T-helper 2 cell treated with Interferon-gamma antibody and Interleukin-4, amounts not matched to agents 5 μg/mL and 100 μg/mL, for 36 hours (primary cell): ENCODE measurements at regions not wholly inside any gene's neighbourhood (a gene's known extent, or its start where the extent isn't known, plus 50 kb on each side); places are given as distances from the start of the nearest gene placed in this dataset.

Experiments
- DNase-seq: peaks from one replicate; pipeline ENCODE4 v3.0.0; 2021; ENCODE audit warnings: low spot score
- H3K27ac Mint-ChIP-seq: one replicate; pipeline ENCODE4 v1.8.0; 2021; ENCODE audit warnings: mild to moderate bottlenecking, mixed read lengths
- H3K27me3 Mint-ChIP-seq: one replicate; pipeline ENCODE4 v1.8.0; 2021; ENCODE audit warnings: low read depth, mixed read lengths
- H3K36me3 Mint-ChIP-seq: one replicate; pipeline ENCODE4 v1.8.0; 2021; ENCODE audit warnings: low read depth, mixed read lengths
- H3K4me1 Mint-ChIP-seq: one replicate; pipeline ENCODE4 v1.8.0; 2021; ENCODE audit warnings: low read depth, mixed read lengths
- H3K4me3 Mint-ChIP-seq: one replicate; pipeline ENCODE4 v1.8.0; 2022; ENCODE audit warnings: mild to moderate bottlenecking, moderate library complexity, mixed read lengths
- H3K9me3 Mint-ChIP-seq: one replicate; pipeline ENCODE4 v1.8.0; 2021; ENCODE audit warnings: mixed read lengths

DNA sequence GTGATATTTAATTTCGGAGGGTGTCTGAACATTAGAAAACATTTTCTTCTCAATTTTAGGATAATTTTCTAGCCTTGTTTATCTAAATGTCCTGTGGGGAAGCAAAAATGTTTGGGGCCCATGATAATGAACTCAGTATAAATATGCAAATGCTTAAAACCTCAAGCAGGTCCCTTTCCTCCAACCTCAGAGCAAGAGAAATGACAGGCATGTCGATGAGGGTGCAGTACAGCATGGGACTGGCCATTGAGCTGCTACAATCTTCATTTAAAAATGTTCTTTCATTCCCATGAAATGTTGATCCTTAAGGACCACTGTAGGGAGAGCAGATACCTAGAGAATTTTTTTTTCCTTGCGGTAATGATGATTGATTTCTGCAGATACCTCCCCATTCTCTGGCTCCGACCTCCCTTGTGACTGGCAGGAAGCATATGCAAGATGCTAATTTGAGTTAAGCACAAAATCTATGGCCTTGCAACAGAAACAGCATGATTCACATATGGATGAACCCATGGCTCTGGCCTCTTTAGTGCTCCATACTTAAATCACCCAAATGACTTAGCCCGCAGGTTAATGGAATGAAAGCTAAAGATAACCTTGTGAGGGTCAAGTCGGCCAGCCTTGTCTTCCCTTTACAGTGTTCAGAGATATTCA, 243.3 kb downstream of the SOX4 start:
- DNase-seq: no peak
- Mint-ChIP-seq H3K4me3 (peak overlapping the region; percentile 39), H3K27ac (no peak overlapping the region), H3K4me1 (peaks cover 25% of the 10 kb centered on the region), H3K36me3 (no peaks in the 10 kb centered on the region), H3K27me3 (no peaks in the 10 kb centered on the region), H3K9me3 (peaks cover 5% of the 10 kb centered on the region)

DNA sequence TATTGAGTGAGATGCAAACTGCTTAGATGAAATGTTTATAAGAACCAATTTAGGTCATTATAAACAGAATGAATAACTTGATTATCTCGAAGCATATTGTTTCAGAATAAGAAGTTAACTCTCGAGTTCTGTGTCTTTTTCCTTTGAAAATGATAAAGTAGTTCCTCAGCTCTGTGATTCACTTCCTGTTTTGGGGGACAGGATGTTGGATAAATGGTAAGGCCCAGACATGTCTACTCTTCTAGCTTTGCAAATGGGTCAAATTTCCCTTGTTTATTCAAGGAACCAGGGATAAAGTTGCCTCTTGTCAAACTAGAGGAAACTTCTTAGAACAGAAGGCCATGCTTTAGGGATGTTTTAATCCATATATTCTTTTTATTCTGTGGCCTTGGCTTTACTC, 246.9 kb downstream of the SOX4 start:
- H3K27me3 Mint-ChIP-seq: no peaks in the 10 kb centered on the region
- peaks cover 5% of the 10 kb centered on the region for H3K9me3 Mint-ChIP-seq
- no peak overlapping the region for H3K27ac Mint-ChIP-seq
- no peaks in the 10 kb centered on the region for H3K36me3 Mint-ChIP-seq
- DNase-seq: no peak
- H3K4me1 Mint-ChIP-seq: peaks cover 17% of the 10 kb centered on the region
- no peak overlapping the region for H3K4me3 Mint-ChIP-seq

DNA sequence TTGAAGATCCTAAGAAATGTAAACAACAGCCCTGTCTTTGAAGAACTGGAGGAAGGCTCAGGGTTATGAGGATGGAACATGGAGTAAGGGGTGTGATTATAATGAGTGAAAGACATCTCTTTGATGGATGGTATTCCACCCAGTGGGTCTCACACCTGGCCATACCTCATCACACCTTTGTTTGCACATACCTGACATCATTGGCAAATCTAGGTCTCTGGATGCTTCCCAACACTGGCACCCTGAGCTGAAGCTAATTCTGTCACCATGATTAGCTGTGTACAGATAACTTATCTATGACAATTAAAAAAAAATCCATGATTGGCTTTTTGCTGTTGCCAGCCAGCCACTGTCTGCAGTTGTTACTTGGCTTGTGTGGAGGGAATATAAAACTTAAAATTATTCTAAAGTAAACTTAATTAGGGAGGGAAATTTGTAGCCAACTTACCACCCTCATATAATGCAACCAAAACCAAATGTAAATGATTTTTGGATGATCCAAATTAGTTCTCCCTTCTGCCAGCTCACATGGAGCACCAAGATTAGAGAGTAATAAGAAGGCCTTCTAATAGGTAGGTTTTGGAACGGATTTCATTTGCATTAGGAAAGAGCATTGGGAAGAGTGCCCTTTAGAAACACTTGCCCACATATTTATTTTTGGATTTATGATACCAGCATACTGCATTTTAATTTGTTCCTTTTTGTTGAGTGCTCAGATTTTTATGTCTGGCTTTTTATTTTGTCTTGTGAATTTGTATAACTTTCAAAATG, 249.5 kb downstream of the SOX4 start:
- H3K4me1 Mint-ChIP-seq: peaks cover 19% of the 10 kb centered on the region
- DNase-seq: no peak
- no peak overlapping the region for H3K4me3 Mint-ChIP-seq
- peaks cover 5% of the 10 kb centered on the region for H3K9me3 Mint-ChIP-seq
- H3K27me3 Mint-ChIP-seq: no peaks in the 10 kb centered on the region
- H3K27ac Mint-ChIP-seq: no peak overlapping the region
- no peaks in the 10 kb centered on the region for H3K36me3 Mint-ChIP-seq

DNA sequence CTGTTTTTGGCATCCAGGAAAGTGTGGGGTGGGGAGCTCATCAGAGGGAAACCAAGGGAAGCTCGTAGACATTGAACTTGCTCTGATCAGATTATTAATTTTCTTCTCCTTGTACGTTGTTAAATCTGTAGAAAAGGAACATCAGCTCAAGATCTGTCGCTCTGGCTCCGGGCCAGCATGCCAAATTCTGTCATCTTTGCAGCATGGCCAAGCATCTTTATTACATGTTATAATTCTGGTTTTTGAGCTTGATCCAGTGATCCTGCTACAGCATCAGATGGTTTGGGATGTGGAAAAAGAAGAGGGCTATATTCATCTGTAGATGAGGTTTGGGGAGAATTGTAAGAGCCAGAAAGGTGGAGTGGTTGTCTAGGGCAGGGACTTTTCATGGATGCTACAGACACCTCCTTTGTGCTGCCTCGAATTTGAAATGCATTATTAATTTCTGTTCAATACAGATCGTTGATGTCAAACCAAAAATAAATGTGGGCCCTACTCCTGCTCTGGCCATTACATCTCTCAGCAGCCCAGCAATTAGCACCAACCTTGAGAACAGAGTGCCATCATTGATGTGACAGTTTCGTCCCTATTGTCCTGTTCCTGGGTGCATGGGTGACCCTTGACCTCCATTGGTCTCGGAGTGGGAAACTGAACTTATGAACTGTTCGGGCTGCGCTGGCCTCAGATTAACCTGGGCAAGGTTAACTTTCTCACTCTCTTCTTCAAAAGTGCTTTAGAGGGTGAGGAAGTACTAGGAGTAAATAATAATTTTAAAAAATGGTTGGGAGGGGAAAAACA, 250.8 kb downstream of the SOX4 start:
- H3K27me3 Mint-ChIP-seq: no peaks in the 10 kb centered on the region
- H3K4me3 Mint-ChIP-seq: no peak overlapping the region
- DNase-seq: no peak
- no peak overlapping the region for H3K27ac Mint-ChIP-seq
- H3K36me3 Mint-ChIP-seq: no peaks in the 10 kb centered on the region
- H3K4me1 Mint-ChIP-seq: peaks cover 19% of the 10 kb centered on the region
- peaks cover 5% of the 10 kb centered on the region for H3K9me3 Mint-ChIP-seq

DNA sequence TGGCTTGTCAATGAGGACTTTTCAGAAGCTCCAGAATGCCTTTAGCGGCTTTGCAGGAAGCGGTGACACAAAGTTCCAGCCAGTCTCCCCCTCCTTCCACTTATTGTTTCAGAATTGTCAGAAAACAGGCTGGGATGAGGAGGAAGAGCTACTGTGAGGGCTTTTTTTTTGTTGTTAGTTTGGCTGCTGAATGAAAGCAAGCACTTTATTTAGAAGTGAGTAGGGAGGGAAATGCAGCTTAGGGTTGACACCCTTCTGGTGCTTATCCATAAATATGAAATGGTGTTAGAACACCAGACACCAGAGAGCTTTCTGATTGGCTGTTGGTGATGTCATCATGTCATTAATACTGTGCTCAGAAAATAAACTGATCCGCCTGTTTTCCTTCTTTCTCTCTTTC, 251.5 kb downstream of the SOX4 start:
- no peak for DNase-seq
- Mint-ChIP-seq H3K36me3 (no peaks in the 10 kb centered on the region), H3K27ac (no peak overlapping the region), H3K4me1 (peaks cover 19% of the 10 kb centered on the region), H3K4me3 (no peak overlapping the region), H3K27me3 (no peaks in the 10 kb centered on the region), H3K9me3 (peaks cover 3% of the 10 kb centered on the region)

DNA sequence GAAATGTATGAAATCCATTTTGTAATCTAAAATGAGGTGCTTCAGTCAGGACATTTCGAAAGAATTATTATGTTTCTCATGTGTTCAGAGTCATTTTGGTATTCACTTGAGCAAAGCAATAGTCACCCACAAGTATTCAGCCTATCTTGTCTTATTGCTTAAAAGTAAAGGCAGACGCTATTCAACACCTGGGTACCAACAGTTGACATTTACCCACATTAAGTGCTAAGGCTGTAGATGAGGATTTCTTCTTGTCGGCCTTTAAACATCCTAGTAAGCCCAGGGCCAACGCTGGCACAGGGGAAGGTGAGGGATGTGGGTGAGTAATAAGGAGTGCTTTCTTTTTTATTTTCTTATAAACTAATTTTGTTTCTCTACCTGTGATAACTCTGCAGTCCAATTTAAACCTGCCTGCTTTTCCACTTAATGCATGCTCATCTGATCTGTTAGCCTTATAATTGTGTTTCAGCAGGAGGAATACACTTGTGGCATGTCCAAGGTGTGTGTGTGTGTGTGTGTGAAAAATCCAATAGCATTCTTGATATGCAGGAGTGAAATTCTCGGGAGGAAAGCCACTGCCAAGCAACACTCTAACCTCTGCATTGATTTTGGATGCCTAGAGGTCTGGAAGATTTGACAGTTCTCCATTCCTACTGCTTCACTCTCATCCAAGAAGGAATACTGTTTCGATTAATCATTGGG, 252.0 kb downstream of the SOX4 start:
- H3K4me3 Mint-ChIP-seq: no peak overlapping the region
- no peaks in the 10 kb centered on the region for H3K9me3 Mint-ChIP-seq
- H3K4me1 Mint-ChIP-seq: peaks cover 15% of the 10 kb centered on the region
- DNase-seq: no peak
- no peaks in the 10 kb centered on the region for H3K27me3 Mint-ChIP-seq
- no peaks in the 10 kb centered on the region for H3K36me3 Mint-ChIP-seq
- no peak overlapping the region for H3K27ac Mint-ChIP-seq

DNA sequence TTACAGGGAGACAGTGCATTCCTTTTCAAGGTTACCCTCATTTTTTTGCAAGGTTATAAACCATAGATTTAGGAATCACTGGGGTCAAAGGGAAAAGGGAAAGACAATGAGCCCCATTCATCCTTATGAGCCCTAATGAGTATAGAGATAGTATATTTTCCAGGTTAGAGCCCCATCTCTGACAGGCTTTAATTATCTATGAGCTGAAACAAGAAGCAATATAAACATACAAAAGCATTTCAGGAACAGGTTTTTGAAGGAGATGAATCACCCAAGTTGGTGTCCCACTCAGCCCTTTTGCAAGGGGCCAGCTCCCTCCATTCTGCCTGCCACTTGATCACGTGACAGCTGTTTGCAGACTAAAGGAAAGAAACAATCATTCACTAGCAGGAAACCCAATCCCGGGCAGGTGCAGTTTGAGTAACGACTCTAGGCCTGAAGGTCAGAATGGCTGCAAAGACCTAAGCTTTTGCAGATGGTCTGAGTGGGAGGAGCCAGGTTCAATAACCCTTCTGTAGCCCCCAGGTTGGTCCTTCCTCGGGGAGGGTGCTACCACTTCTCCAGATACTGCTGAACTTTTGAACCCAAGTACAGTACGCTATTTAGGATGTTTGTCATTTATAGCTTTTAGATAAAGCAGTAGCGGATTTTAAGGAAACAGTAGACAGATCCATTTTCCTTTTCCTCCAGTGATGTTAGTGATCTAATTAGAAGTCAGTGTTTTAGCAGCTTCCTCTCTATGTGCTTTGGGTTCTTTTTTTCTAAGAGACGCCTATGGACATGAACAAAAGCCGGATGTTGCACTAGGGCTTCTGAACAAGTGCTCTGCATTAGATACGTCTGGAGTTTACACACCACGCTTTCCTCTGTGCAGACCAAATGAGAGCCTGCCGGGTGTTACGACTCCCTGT, 253.2 kb downstream of the SOX4 start:
- H3K27ac Mint-ChIP-seq: peak overlapping the region; percentile 36
- peak; percentile 50 for DNase-seq
- H3K9me3 Mint-ChIP-seq: no peaks in the 10 kb centered on the region
- H3K4me1 Mint-ChIP-seq: peaks cover 17% of the 10 kb centered on the region
- H3K27me3 Mint-ChIP-seq: no peaks in the 10 kb centered on the region
- H3K36me3 Mint-ChIP-seq: no peaks in the 10 kb centered on the region
- peak overlapping the region; percentile 21 for H3K4me3 Mint-ChIP-seq

DNA sequence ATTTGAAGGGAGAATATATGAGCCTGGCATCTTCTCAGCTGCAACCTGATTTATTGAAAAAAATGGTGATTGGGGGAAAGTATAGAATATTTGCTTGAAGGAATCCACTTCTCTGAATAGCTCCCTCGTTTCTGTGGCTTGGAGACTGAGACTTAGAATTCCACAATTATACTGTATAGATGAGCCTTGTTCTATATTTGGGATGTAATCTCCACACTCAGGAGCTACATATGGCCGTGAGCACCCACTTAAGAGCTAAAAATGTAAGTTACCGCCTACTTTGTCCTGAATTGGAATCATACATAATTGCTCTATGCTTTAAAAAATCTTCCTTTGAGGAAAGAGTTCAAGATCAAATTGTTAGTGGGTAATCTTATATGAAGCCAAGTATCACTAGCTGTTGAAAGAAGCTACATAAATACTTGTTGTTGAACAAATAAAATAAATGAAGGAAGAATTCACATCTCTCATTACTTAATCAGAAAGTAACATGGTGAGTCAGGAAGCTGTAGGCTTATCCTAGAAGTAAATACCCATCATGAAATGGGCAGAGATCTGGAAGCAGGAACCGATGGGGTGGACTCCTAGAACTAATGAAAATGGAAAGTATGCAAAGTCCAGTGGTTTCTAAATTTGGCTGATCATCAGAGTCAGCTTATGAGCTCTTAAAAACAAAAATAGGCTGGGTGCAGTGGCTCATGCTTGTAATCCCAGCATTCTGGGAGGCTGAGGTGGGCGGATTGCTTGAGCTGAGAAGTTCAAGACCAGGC, 254.3 kb downstream of the SOX4 start:
- H3K4me3 Mint-ChIP-seq: peak overlapping the region; percentile 21
- peaks cover 17% of the 10 kb centered on the region for H3K4me1 Mint-ChIP-seq
- DNase-seq: no peak
- H3K36me3 Mint-ChIP-seq: no peaks in the 10 kb centered on the region
- no peaks in the 10 kb centered on the region for H3K27me3 Mint-ChIP-seq
- H3K27ac Mint-ChIP-seq: no peak overlapping the region
- no peaks in the 10 kb centered on the region for H3K9me3 Mint-ChIP-seq

DNA sequence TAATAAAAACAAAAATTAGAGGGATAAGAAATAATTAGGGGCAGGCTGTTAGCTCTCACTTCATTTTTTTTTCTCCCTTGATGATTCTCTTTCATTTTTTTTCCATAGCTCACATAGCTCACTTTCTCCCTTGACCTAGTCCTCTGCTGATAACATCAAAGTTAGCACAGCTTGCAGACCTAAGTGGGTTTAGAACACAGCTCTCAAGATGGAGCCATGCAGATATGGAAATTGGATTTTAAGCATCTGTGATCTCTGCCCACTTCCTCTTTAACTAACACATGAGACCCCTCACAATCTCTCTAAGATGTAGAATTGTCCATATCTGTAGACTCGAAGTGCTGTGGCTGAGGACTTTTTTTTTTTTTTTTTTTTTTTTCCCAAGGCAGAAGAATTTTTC, 257.1 kb downstream of the SOX4 start:
- Mint-ChIP-seq H3K36me3 (no peaks in the 10 kb centered on the region), H3K9me3 (no peaks in the 10 kb centered on the region), H3K4me1 (peaks cover 17% of the 10 kb centered on the region), H3K27ac (no peak overlapping the region), H3K27me3 (no peaks in the 10 kb centered on the region), H3K4me3 (no peak overlapping the region)
- no peak for DNase-seq

DNA sequence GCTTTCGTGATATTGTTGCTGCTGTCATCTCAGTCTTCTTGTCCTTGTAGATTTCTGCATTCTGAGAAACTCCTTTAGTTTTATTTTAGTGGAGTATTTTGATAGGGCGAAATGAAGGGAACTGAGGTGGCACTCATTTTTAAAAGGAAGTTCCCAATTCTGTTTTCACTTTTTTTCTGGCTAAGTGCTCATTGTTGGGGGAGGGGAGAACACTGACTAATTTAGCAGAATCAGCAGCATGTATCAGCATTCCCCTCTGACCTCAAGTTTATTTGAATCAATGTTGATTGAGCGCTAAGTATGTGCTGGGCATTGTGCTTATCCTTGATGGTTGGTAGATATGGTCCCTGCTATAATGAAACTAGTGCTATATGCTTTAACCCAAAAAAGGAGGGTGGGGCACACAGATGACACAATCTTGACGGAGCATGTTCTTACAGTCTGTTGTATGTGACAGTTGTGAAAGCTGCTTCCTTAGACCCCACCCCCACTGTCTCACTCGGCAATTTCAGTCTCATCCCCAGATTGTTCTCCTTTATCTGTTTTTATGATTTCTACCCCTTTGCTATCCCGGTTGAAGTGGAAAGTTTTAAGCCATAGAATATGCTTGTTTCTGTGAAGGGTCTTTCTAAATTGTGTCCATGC, 262.4 kb downstream of the SOX4 start:
- H3K4me1 Mint-ChIP-seq: peaks cover 1% of the 10 kb centered on the region
- no peaks in the 10 kb centered on the region for H3K36me3 Mint-ChIP-seq
- no peaks in the 10 kb centered on the region for H3K9me3 Mint-ChIP-seq
- no peak overlapping the region for H3K27ac Mint-ChIP-seq
- H3K4me3 Mint-ChIP-seq: no peak overlapping the region
- DNase-seq: no peak
- no peaks in the 10 kb centered on the region for H3K27me3 Mint-ChIP-seq

DNA sequence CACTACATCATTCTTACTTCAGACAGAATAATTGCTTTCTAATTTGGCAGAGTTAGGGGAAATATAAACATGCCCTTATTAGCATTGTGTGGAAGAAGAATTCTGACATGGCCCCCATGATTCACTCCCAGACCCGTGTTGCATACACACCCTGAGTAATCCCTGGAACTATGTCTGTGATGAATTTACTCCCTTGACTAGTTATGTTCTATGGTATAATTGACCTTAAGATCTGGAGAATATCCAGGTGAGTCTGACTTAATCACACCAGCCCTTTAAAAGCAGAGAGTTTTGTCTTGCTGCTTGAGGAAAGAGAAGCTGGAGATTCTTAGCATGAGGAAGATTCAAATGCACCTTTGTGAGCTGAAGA, 262.9 kb downstream of the SOX4 start:
- H3K4me3 Mint-ChIP-seq: no peak overlapping the region
- no peaks in the 10 kb centered on the region for H3K27me3 Mint-ChIP-seq
- DNase-seq: no peak
- peaks cover 4% of the 10 kb centered on the region for H3K4me1 Mint-ChIP-seq
- H3K27ac Mint-ChIP-seq: no peak overlapping the region
- no peaks in the 10 kb centered on the region for H3K36me3 Mint-ChIP-seq
- peaks cover 3% of the 10 kb centered on the region for H3K9me3 Mint-ChIP-seq

DNA sequence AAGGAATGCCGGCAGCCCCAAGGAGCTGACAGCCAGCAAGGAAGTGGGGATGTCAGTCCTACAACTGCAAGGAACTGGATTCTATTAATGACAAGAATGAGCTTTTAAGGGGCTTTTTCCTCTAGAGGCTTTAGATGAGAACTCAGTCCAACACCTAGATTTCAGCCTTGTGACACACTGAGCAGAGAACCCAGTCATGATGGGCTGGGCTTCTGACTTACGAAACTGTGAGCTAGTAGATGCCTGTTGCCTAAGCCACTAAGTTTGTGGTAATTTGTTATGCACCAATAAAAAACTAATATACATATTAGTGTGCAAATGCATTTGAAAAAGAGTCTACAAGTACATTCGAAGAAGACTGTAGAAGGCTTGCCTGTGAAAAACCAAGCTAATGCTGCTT, 263.3 kb downstream of the SOX4 start:
- Mint-ChIP-seq H3K27me3 (no peaks in the 10 kb centered on the region), H3K27ac (no peak overlapping the region), H3K36me3 (no peaks in the 10 kb centered on the region), H3K4me1 (peaks cover 4% of the 10 kb centered on the region), H3K4me3 (no peak overlapping the region), H3K9me3 (peaks cover 3% of the 10 kb centered on the region)
- DNase-seq: no peak
